HepG2 (cell line): ENCODE measurements at regions not wholly inside any gene's neighbourhood (a gene's known extent, or its start where the extent isn't known, plus 50 kb on each side); places are given as distances from the start of the nearest gene placed in this dataset.

ENCODE experiments used
- ATAC-seq: fragments of 200-7000 bp; cut with Tn5 transposase; 3 replicates; pipeline ENCODE4 v1.9.1; 2020; ENCODE audit warnings: mild to moderate bottlenecking, moderate library complexity
- BruUV-seq: library from RNA; stranded (reverse); fragments of 400-500 nt; replicated peaks from 2 replicates; lab custom pipeline; 2021; lab: Mats Ljungman, UMichigan
- CTCF ChIA-PET: fragments of 300-600 bp; formaldehyde crosslinking; extraction: SDS; loops from one replicate; lab custom pipeline; 2021; ENCODE audit warnings: low total read pairs, inconsistent platforms, low intra/inter-chr PET ratio; lab: Yijun Ruan, JAX
- POLR2A ChIA-PET: fragments of 350-600 bp; sonication (Branson Sonifier 250); formaldehyde crosslinking; loops from one replicate; lab custom pipeline; 2020; ENCODE audit warnings: antibody characterized with exemption, inconsistent platforms; lab: Yijun Ruan, JAX
- DNase-seq: peaks from one replicate; pipeline ENCODE4 v3.0.0-alpha.2; 2015; ENCODE audit warnings: low spot score
- FAIRE-seq: peaks from 3 replicates; lab custom pipeline; 2011; peaks lifted over from hg19 to GRCh38; lab: Jason Lieb, UNC
- H2AFZ ChIP-seq: one replicate; pipeline ENCODE4 v1.6.1; 2011; ENCODE audit warnings: low read length, inconsistent platforms
- H3K27ac ChIP-seq: fragments of 300-600 bp; 3 replicates; pipeline ENCODE4 v1.8.0; 2011; ENCODE audit warnings: mixed run types, mild to moderate bottlenecking, mixed read lengths, low read length, inconsistent platforms; ENCODE audit not compliant: insufficient read depth; ENCODE audit errors: extremely low read length
- H3K27me3 ChIP-seq, 2 experiments: fragments of 200-600 bp in 1 of 2; 2 replicates in 1 of 2; 3 replicates in 1 of 2; pipeline versions ENCODE4 v1.6.0 to v1.8.0; 2011; ENCODE audit warnings: low read length in 2 of 2, mild to moderate bottlenecking in 2 of 2, moderate library complexity in 2 of 2, inconsistent platforms in 1 of 2; ENCODE audit not compliant: insufficient read depth in 2 of 2, control insufficient read depth in 1 of 2
- H3K36me3 ChIP-seq, 2 experiments: fragments of 200-600 bp in 1 of 2; replicated peaks in 1 of 2; 2 replicates in 1 of 2; 3 replicates in 1 of 2; pipeline versions ENCODE4 v1.5.1 to v1.8.0; 2011; ENCODE audit warnings: low read length in 2 of 2, inconsistent platforms in 1 of 2; ENCODE audit not compliant: insufficient read depth in 2 of 2, control insufficient read depth in 1 of 2
- H3K4me1 ChIP-seq: 2 replicates; pipeline ENCODE4 v1.5.1; 2012; ENCODE audit warnings: low read length, inconsistent platforms; ENCODE audit not compliant: insufficient read depth
- H3K4me2 ChIP-seq: 2 replicates; pipeline ENCODE4 v1.6.0; 2011; ENCODE audit warnings: low read depth, low read length, inconsistent platforms
- H3K4me3 ChIP-seq, 3 experiments: fragments of 200-600 bp in 1 of 3; sonication (generic), shearing (Covaris generic) in 1 of 3; replicated peaks in 1 of 3; 2 replicates each; pipeline ENCODE4 v1.5.1; 2011 to 2016; ENCODE audit warnings: low read length in 3 of 3, inconsistent platforms in 2 of 3, low read depth in 2 of 3, mild to moderate bottlenecking in 2 of 3, control low read depth in 1 of 3, mixed read lengths in 1 of 3; ENCODE audit not compliant: insufficient read depth in 1 of 3
- H3K79me2 ChIP-seq: one replicate; pipeline ENCODE4 v1.6.1; 2011; ENCODE audit warnings: low read length, inconsistent platforms; ENCODE audit not compliant: insufficient read depth
- H3K9ac ChIP-seq: 2 replicates; pipeline ENCODE4 v1.6.0; 2011; ENCODE audit warnings: mild to moderate bottlenecking, low read depth, low read length, inconsistent platforms; ENCODE audit not compliant: insufficient read depth
- H3K9me3 ChIP-seq: 2 replicates; pipeline ENCODE4 v1.5.1; 2012; ENCODE audit warnings: mild to moderate bottlenecking, low read length
- H4K20me1 ChIP-seq: 2 replicates; pipeline ENCODE4 v1.6.0; 2011; ENCODE audit warnings: inconsistent platforms, mild to moderate bottlenecking, low read length, moderate library complexity; ENCODE audit not compliant: insufficient read depth
- BCLAF1 ChIP-seq: fragments of 450-650 bp; IDR thresholded peaks from 2 replicates; pipeline ENCODE4 v1.6.1; 2017; ENCODE audit warnings: mild to moderate bottlenecking
- NR2C2 ChIP-seq: sonication (generic); formaldehyde crosslinking; IDR thresholded peaks from 2 replicates; pipeline ENCODE4 v1.4.0; 2020; ENCODE audit warnings: missing genetic modification reagents, mild to moderate bottlenecking, moderate library complexity, borderline replicate concordance
- TSC22D2 ChIP-seq: sonication (generic); formaldehyde crosslinking; IDR thresholded peaks from 2 replicates; pipeline ENCODE4 v1.5.1; 2020; ENCODE audit warnings: missing genetic modification reagents, mild to moderate bottlenecking, borderline replicate concordance
- ZBTB21 ChIP-seq: sonication (generic); formaldehyde crosslinking; IDR thresholded peaks from 2 replicates; pipeline ENCODE4 v1.4.0; 2020; ENCODE audit warnings: missing genetic modification reagents
- ZNF512 ChIP-seq: sonication (generic); formaldehyde crosslinking; IDR thresholded peaks from 2 replicates; pipeline ENCODE4 v1.4.0; 2020; ENCODE audit warnings: mild to moderate bottlenecking, missing genetic modification reagents
- ZNF841 ChIP-seq: sonication (generic); formaldehyde crosslinking; IDR thresholded peaks from 2 replicates; pipeline ENCODE4 v1.8.1; 2023; ENCODE audit warnings: missing genetic modification reagents, borderline replicate concordance
- WGBS: methylation state at CpG from one replicate; pipeline ENCODE4 v1.1.6; 2017; ENCODE audit warnings: low lambda C conversion rate; 5-methylcytosine and 5-hydroxymethylcytosine counted together
- in situ Hi-C: cut with HindIII; loops from 2 replicates; pipeline ENCODE4 v1.10.0; 2017; ENCODE audit warnings: low pct_unique_long_range_greater_than_20kb; ENCODE audit not compliant: extremely low pct_ligation_motif_present
- intact Hi-C: fragments of 100-400 bp; cut with micrococcal nuclease; formaldehyde crosslinking; loops from one replicate; pipeline ENCODE4 v1.10.0; 2022; ENCODE audit not compliant: unreplicated experiment

GRCh38 chr1:58304346-58304975 is 242.1 kb downstream of the OMA1 start:
- FAIRE-seq = no peak
- TF ChIP-seq ZNF841 (CRISPR knock-in tag) (no peak), ZBTB21 (CRISPR knock-in tag) (no peak), ZNF512 (no peak), TSC22D2 (CRISPR knock-in tag) (no peak), BCLAF1 (no peak), NR2C2 (CRISPR knock-in tag) (no peak)
- in situ Hi-C loops = no loop called here

More at GRCh38 chr1:58304346-58304975, 242.1 kb downstream of the OMA1 start:
- intact Hi-C loops = no loop called here
- Histone ChIP-seq H3K36me3 (no peaks in the 10 kb centered on the region), H3K27ac (no peak overlapping the region), H3K9me3 (no peaks in the 10 kb centered on the region), H3K4me2 (no peak overlapping the region), H3K9ac (no peak overlapping the region), H4K20me1 (no peaks in the 10 kb centered on the region), H3K4me3 (no peak overlapping the region), H3K27me3 (no peaks in the 10 kb centered on the region), H3K79me2 (no peaks in the 10 kb centered on the region), H2AFZ (no peak overlapping the region), H3K4me1 (no peaks in the 10 kb centered on the region)
- WGBS = 1% methylated on average over 5 of the region's 5 CpGs
- BruUV-seq = no TSS peak
- ATAC-seq = no peak
- POLR2A ChIA-PET = no interaction called here
- no peak for DNase-seq
- CTCF ChIA-PET = no interaction called here
